K562 (cell line): ENCODE measurements at regions not wholly inside any gene's neighbourhood (a gene's known extent, or its start where the extent isn't known, plus 50 kb on each side); places are given as distances from the start of the nearest gene placed in this dataset.

Source experiments
- ATAC-seq: fragments of 200-7000 bp; cut with Tn5 transposase; 3 replicates; pipeline ENCODE4 v1.9.1; 2020; ENCODE audit warnings: moderate library complexity
- BruUV-seq: library from RNA; stranded (reverse); fragments of 400-500 nt; replicated peaks from 2 replicates; lab custom pipeline; 2021; lab: Mats Ljungman, UMichigan
- CTCF ChIA-PET: fragments of 300-600 bp; formaldehyde crosslinking; extraction: SDS; loops from one replicate; lab custom pipeline; 2021; ENCODE audit warnings: low intra/inter-chr PET ratio; lab: Yijun Ruan, JAX
- POLR2A ChIA-PET: fragments of 300-600, 350-650 bp; sonication (Branson Sonifier 250); formaldehyde crosslinking; extraction: SDS; loops from one replicate; lab custom pipeline; 2021; ENCODE audit warnings: antibody characterized with exemption, inconsistent platforms; lab: Yijun Ruan, JAX
- DNase-seq, 4 experiments: peaks; one replicate each; pipeline versions ENCODE4 v3.0.0 to v3.0.0-alpha.2; 2011 to 2018; ENCODE audit warnings: low spot score in 3 of 4, mixed read lengths in 3 of 4; ENCODE audit errors: extremely low read depth in 1 of 4
- FAIRE-seq: peaks from 2 replicates; lab custom pipeline; 2011; peaks lifted over from hg19 to GRCh38; lab: Jason Lieb, UNC
- H2AFZ ChIP-seq: 2 replicates; pipeline ENCODE4 v1.6.0; 2011; ENCODE audit warnings: low read depth, low read length, control low read depth, inconsistent platforms
- H3K27ac ChIP-seq: fragments of 200-600 bp; 3 replicates; pipeline ENCODE4 v1.8.0; 2011; ENCODE audit warnings: low read depth, mild to moderate bottlenecking, control low read depth, inconsistent platforms, low read length, moderate library complexity, mixed read lengths; ENCODE audit errors: extremely low read depth
- H3K27me3 ChIP-seq, 2 experiments: fragments of 300-600 bp in 1 of 2; 2 replicates in 1 of 2; 3 replicates in 1 of 2; pipeline versions ENCODE4 v1.6.0 to v1.8.0; 2011; ENCODE audit warnings: inconsistent platforms in 2 of 2, low read length in 2 of 2, mild to moderate bottlenecking in 1 of 2, mixed read lengths in 1 of 2, moderate library complexity in 1 of 2; ENCODE audit not compliant: control insufficient read depth in 2 of 2, insufficient read depth in 2 of 2
- H3K36me3 ChIP-seq: fragments of 300-600 bp; 3 replicates; pipeline ENCODE4 v1.8.0; 2011; ENCODE audit warnings: mild to moderate bottlenecking, low read length, inconsistent platforms; ENCODE audit not compliant: control insufficient read depth, insufficient read depth
- H3K4me1 ChIP-seq, 2 experiments: fragments of 200-600 bp in 1 of 2; replicated peaks in 1 of 2; 2 replicates in 1 of 2; 3 replicates in 1 of 2; pipeline versions ENCODE4 v1.5.1 to v1.8.0; 2011; ENCODE audit warnings: inconsistent platforms in 2 of 2, low read length in 2 of 2, mild to moderate bottlenecking in 1 of 2, mixed read lengths in 1 of 2, moderate library complexity in 1 of 2; ENCODE audit not compliant: control insufficient read depth in 2 of 2, insufficient read depth in 2 of 2
- H3K4me2 ChIP-seq: 2 replicates; pipeline ENCODE4 v1.6.1; 2011; ENCODE audit warnings: low read length, control low read depth, inconsistent platforms, mixed read lengths; ENCODE audit not compliant: insufficient read depth
- H3K4me3 ChIP-seq: fragments of 200-600 bp; sonication (generic), shearing (Covaris generic); 2 replicates; pipeline ENCODE4 v1.5.1; 2016; ENCODE audit warnings: control low read depth, inconsistent platforms
- H3K79me2 ChIP-seq: fragments of 200-600 bp; 3 replicates; pipeline ENCODE4 v1.8.0; 2011; ENCODE audit warnings: low read length, inconsistent platforms; ENCODE audit not compliant: control insufficient read depth, insufficient read depth
- H3K9ac ChIP-seq, 2 experiments: 2 replicates each; pipeline versions ENCODE4 v1.6.0 to v1.6.1; 2011; ENCODE audit warnings: low read depth in 2 of 2, low read length in 2 of 2, control low read depth in 1 of 2, inconsistent platforms in 1 of 2, mild to moderate bottlenecking in 1 of 2, mixed read lengths in 1 of 2; ENCODE audit not compliant: insufficient read depth in 1 of 2
- H3K9me1 ChIP-seq: one replicate; pipeline ENCODE4 v1.6.0; 2011; ENCODE audit warnings: inconsistent platforms, mild to moderate bottlenecking, low read length, moderate library complexity; ENCODE audit not compliant: control insufficient read depth, insufficient read depth
- H3K9me3 ChIP-seq: replicated peaks from 2 replicates; pipeline ENCODE4 v1.5.1; 2011; ENCODE audit warnings: low read depth, low read length, inconsistent platforms; ENCODE audit not compliant: control insufficient read depth, insufficient read depth
- H4K20me1 ChIP-seq: replicated peaks from 2 replicates; pipeline ENCODE4 v1.6.1; 2011; ENCODE audit warnings: low read length, inconsistent platforms, mixed read lengths; ENCODE audit not compliant: control insufficient read depth, insufficient read depth
- DMBX1 ChIP-seq: fragments of 250-450 bp; sonication (Bioruptor Pico); IDR thresholded peaks from 2 replicates; pipeline ENCODE4 v1.8.0; 2022; ENCODE audit warnings: inconsistent platforms, mild to moderate bottlenecking, moderate library complexity, borderline replicate concordance
- NR2C1 ChIP-seq, 2 experiments: fragments of 450-650 bp; IDR thresholded peaks; 2 replicates each; pipeline ENCODE4 v1.6.1; 2017; ENCODE audit warnings: mild to moderate bottlenecking in 2 of 2, antibody characterized with exemption in 1 of 2, inconsistent platforms in 1 of 2, missing compliant biosample characterization in 1 of 2, missing genetic modification characterization in 1 of 2
- NR2C2 ChIP-seq, 2 experiments: fragments of 200-800 bp in 1 of 2; sonication (Bioruptor generic) in 1 of 2; sonication (generic) in 1 of 2; formaldehyde crosslinking in 1 of 2; IDR thresholded peaks; 2 replicates each; pipeline versions ENCODE4 v1.6.1 to v1.8.0; 2016 to 2022; ENCODE audit warnings: mild to moderate bottlenecking in 1 of 2, missing compliant biosample characterization in 1 of 2, missing genetic modification characterization in 1 of 2, missing genetic modification reagents in 1 of 2
- SMAD4 ChIP-seq: fragments of 250-450 bp; sonication (Bioruptor Pico); conservative IDR thresholded peaks from 2 replicates; pipeline ENCODE4 v1.8.0; 2021; ENCODE audit warnings: inconsistent platforms, mild to moderate bottlenecking, moderate library complexity
- SRSF1 ChIP-seq: fragments of 200-400 bp; formaldehyde crosslinking; IDR thresholded peaks from 2 replicates; pipeline ENCODE4 v1.6.1; 2017; ENCODE audit warnings: mild to moderate bottlenecking, low read depth, low read length, moderate library complexity
- TAF1 ChIP-seq: IDR thresholded peaks from 2 replicates; pipeline ENCODE4 v1.6.1; 2011; ENCODE audit warnings: mild to moderate bottlenecking, low read length, moderate library complexity; ENCODE audit not compliant: insufficient read depth, control insufficient read depth, severe bottlenecking; ENCODE audit errors: extremely low read depth
- ZNF12 ChIP-seq: sonication (generic); formaldehyde crosslinking; IDR thresholded peaks from 2 replicates; pipeline ENCODE4 v1.4.0; 2020; ENCODE audit warnings: mild to moderate bottlenecking, missing genetic modification reagents
- ZNF175 ChIP-seq: fragments of 200-800 bp; sonication (Bioruptor generic); IDR thresholded peaks from 2 replicates; pipeline ENCODE4 v1.6.1; 2016; ENCODE audit warnings: low read depth, mild to moderate bottlenecking, missing genetic modification characterization, missing compliant biosample characterization
- WGBS: fragments of 100-300 bp; shearing (Covaris generic); methylation state at CpG from one replicate; pipeline ENCODE4 v1.1.6; 2016; ENCODE audit warnings: low coverage, mixed read lengths; ENCODE audit not compliant: insufficient coverage; ENCODE audit errors: missing lambda C conversion rate; 5-methylcytosine and 5-hydroxymethylcytosine counted together
- in situ Hi-C: fragments of 300-500 bp; cut with MboI; formaldehyde crosslinking; loops from 4 replicates; pipeline ENCODE4 v1.15.0; 2018; ENCODE audit warnings: inconsistent platforms, mixed read lengths
- intact Hi-C: fragments of 100-400 bp; cut with micrococcal nuclease; formaldehyde crosslinking; loops from 2 replicates; pipeline ENCODE4 v1.14.2; 2022
- TF ChIP-seq, protein P1 (sequence below): fragments of 250-450 bp; sonication (Bioruptor Pico); IDR thresholded peaks from 2 replicates; pipeline ENCODE4 v1.5.0; 2021
- TF ChIP-seq, protein P2 (sequence below): fragments of 450-650 bp; formaldehyde crosslinking; IDR thresholded peaks from 2 replicates; pipeline ENCODE4 v1.4.0; 2020; ENCODE audit warnings: mild to moderate bottlenecking, mixed read lengths
- TF ChIP-seq, protein P3 (sequence below): fragments of 250-450 bp; sonication (Bioruptor Pico); IDR thresholded peaks from 2 replicates; pipeline ENCODE4 v1.4.0; 2020; ENCODE audit warnings: borderline replicate concordance

DNA sequence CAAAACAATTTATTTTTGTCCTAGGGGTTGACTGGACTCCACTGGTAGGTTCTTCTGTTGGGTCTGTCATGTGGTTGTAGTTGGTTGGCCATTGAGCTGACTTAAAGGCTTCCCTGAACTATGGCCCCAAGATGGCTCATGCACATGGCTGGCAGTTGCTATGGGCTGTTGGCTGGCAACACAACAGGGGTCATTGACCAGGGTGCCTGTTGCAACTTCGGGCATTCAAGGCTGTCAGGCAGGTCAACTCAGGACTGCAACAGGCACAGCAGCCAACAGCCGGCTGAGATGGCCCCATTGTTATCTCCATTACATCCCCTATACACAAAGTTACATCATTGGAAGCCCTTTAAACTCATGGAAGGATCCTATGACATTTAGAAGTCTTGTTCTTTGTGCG is 109.7 kb upstream of the CPEB2 start:
- H3K9me1 ChIP-seq: no peaks in the 10 kb centered on the region
- no peak overlapping the region for H3K9ac ChIP-seq
- no peak overlapping the region for H3K4me3 ChIP-seq
- WGBS: 7% methylated on average over 3 of the region's 3 CpGs
- H2AFZ ChIP-seq: no peak overlapping the region
- H3K4me2 ChIP-seq: no peak overlapping the region
- CTCF ChIA-PET: no interaction called here
- no peaks in the 10 kb centered on the region for H3K9me3 ChIP-seq
- H4K20me1 ChIP-seq: no peaks in the 10 kb centered on the region
- no peaks in the 10 kb centered on the region for H3K36me3 ChIP-seq
- POLR2A ChIA-PET: no interaction called here
- FAIRE-seq: no peak
- no peaks in the 10 kb centered on the region for H3K79me2 ChIP-seq
- no peak for DNase-seq
- no peaks in the 10 kb centered on the region for H3K27me3 ChIP-seq
- no peak for ATAC-seq
- no TSS peak for BruUV-seq
- H3K27ac ChIP-seq: no peak overlapping the region
- in situ Hi-C loops: no loop called here
- intact Hi-C loops: no loop called here
- TF ChIP-seq NR2C1 (IDR thresholded peaks at IDR 0.05) (no peak), NR2C1 (tag; IDR thresholded peaks at IDR 0.05) (0 out of 2 replicates have a peak, but pooled peaks have one; percentile 24), ZNF175 (CRISPR knock-in tag) (peak; percentile 51; the same call in 1 of the 2 replicates), SRSF1 (no peak), NR2C2 (CRISPR knock-in tag; IDR thresholded peaks at IDR 0.05) (no peak), NR2C2 (tag; IDR thresholded peaks at IDR 0.05) (0 out of 2 replicates have a peak, but pooled peaks have one; percentile 55), SMAD4 (CRISPR knock-in tag) (peak; percentile 40; the same call in 1 of the 2 replicates), DMBX1 (CRISPR knock-in tag) (peak; percentile 59; the same call in 1 of the 2 replicates), TAF1 (no peak), ZNF12 (no peak)
- TF ChIP-seq, protein P1, sequence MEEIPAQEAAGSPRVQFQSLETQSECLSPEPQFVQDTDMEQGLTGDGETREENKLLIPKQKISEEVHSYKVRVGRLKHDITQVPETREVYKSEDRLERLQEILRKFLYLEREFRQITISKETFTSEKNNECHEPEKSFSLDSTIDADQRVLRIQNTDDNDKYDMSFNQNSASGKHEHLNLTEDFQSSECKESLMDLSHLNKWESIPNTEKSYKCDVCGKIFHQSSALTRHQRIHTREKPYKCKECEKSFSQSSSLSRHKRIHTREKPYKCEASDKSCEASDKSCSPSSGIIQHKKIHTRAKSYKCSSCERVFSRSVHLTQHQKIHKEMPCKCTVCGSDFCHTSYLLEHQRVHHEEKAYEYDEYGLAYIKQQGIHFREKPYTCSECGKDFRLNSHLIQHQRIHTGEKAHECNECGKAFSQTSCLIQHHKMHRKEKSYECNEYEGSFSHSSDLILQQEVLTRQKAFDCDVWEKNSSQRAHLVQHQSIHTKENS (CRISPR knock-in tag): no peak
- TF ChIP-seq, protein P2, sequence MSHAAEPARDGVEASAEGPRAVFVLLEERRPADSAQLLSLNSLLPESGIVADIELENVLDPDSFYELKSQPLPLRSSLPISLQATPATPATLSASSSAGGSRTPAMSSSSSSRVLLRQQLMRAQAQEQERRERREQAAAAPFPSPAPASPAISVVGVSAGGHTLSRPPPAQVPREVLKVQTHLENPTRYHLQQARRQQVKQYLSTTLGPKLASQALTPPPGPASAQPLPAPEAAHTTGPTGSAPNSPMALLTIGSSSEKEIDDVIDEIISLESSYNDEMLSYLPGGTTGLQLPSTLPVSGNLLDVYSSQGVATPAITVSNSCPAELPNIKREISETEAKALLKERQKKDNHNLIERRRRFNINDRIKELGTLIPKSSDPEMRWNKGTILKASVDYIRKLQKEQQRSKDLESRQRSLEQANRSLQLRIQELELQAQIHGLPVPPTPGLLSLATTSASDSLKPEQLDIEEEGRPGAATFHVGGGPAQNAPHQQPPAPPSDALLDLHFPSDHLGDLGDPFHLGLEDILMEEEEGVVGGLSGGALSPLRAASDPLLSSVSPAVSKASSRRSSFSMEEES (CRISPR knock-in tag): no peak
- TF ChIP-seq, protein P3, sequence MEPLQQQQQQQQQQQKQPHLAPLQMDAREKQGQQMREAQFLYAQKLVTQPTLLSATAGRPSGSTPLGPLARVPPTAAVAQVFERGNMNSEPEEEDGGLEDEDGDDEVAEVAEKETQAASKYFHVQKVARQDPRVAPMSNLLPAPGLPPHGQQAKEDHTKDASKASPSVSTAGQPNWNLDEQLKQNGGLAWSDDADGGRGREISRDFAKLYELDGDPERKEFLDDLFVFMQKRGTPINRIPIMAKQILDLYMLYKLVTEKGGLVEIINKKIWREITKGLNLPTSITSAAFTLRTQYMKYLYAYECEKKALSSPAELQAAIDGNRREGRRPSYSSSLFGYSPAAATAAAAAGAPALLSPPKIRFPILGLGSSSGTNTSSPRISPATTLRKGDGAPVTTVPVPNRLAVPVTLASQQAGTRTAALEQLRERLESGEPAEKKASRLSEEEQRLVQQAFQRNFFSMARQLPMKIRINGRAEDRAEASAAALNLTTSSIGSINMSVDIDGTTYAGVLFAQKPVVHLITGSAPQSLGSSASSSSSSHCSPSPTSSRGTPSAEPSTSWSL (CRISPR knock-in tag): no peak
- H3K4me1 ChIP-seq: no peaks in the 10 kb centered on the region
